Prostate gland (tissue), 2 donors: ENCODE measurements at regions not wholly inside any gene's neighbourhood (a gene's known extent, or its start where the extent isn't known, plus 50 kb on each side); places are given as distances from the start of the nearest gene placed in this dataset.
"Not testable (repeated sequence)": the region's sequence is repeated elsewhere in the genome, so short reads cannot be mapped to it uniquely, and the experiment has no call there.

Source experiments
- DNase-seq: peaks from one replicate; pipeline ENCODE4 v3.0.0-alpha.2; 2019; ENCODE audit warnings: low spot score
- H3K27ac ChIP-seq, 2 donors: fragments of 200-600 bp; sonication (generic); 2 replicates each; pipeline ENCODE4 v1.5.1; 2017 to 2019
- H3K27me3 ChIP-seq: fragments of 200-600 bp; sonication (generic); replicated peaks from 2 replicates; pipeline ENCODE4 v1.5.1; 2019; ENCODE audit not compliant: insufficient read depth
- H3K36me3 ChIP-seq, 2 donors: fragments of 200-600 bp; sonication (generic); 1 replicate in 1 of 2; 2 replicates in 1 of 2; pipeline versions ENCODE4 v1.5.1 to v1.8.1; 2017 to 2019
- H3K4me1 ChIP-seq: fragments of 200-600 bp; sonication (generic); replicated peaks from 2 replicates; pipeline ENCODE4 v1.5.1; 2019
- H3K4me3 ChIP-seq, 2 donors: fragments of 200-600 bp; sonication (generic); 2 replicates each; pipeline ENCODE4 v1.5.1; 2017 to 2019
- H3K9me3 ChIP-seq: fragments of 200-600 bp; sonication (generic); 2 replicates; pipeline ENCODE4 v1.5.1; 2017
- POLR2A ChIP-seq: fragments of 450-650 bp; IDR thresholded peaks from one replicate; pipeline ENCODE4 v1.6.1; 2016; ENCODE audit warnings: antibody characterized with exemption, mild to moderate bottlenecking
- POLR2AphosphoS5 ChIP-seq: sonication (generic); formaldehyde crosslinking; IDR thresholded peaks from one replicate; pipeline ENCODE4 v1.6.1; 2017; ENCODE audit warnings: antibody characterized with exemption
- WGBS: methylation state at CpG from one replicate; pipeline ENCODE4 v1.1.5; 2018; 5-methylcytosine and 5-hydroxymethylcytosine counted together
- intact Hi-C: fragments of 100-400 bp; cut with DNase I; formaldehyde crosslinking; loops from one replicate; pipeline ENCODE4 v1.14.2; 2022
- TF ChIP-seq, protein P1 (sequence below), 4 experiments: fragments of 200-600 bp in 2 of 4; fragments of 450-650 bp in 2 of 4; sonication (generic) in 2 of 4; IDR thresholded peaks; 1 replicate in 3 of 4; 2 replicates in 1 of 4; pipeline ENCODE4 v1.5.1; 2016 to 2019; ENCODE audit warnings: antibody characterized with exemption in 4 of 4, mild to moderate bottlenecking in 2 of 4, moderate library complexity in 2 of 4

DNA sequence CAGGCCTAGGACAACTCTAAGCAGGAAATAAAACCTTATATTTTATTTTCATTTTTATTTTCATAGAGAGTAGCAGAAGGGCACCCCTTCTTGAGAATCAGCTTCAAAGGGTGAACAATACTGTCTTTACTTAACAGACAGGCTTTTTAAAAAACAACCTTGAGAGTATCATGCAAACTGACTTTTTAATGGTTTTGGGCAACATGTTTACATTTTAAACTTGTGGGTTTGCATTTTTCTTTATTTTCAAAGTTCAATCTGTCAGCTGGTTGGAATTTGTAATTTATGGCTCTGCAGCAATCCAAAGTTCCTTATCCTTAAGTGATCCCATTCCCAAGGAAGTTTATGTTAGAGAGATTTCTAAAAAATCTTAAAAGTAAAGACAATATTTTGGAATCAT lies 392.3 kb upstream of the ADAMTS5 start:
- no peak overlapping the region for H3K27ac ChIP-seq
- no peaks in the 10 kb centered on the region for H3K27me3 ChIP-seq
- H3K4me3 ChIP-seq = no peak overlapping the region
- DNase-seq = no peak
- H3K9me3 ChIP-seq = no peaks in the 10 kb centered on the region
- intact Hi-C loops = no loop called here
- no peaks in the 10 kb centered on the region for H3K36me3 ChIP-seq
- H3K4me1 ChIP-seq = no peaks in the 10 kb centered on the region
- TF ChIP-seq, protein P1, sequence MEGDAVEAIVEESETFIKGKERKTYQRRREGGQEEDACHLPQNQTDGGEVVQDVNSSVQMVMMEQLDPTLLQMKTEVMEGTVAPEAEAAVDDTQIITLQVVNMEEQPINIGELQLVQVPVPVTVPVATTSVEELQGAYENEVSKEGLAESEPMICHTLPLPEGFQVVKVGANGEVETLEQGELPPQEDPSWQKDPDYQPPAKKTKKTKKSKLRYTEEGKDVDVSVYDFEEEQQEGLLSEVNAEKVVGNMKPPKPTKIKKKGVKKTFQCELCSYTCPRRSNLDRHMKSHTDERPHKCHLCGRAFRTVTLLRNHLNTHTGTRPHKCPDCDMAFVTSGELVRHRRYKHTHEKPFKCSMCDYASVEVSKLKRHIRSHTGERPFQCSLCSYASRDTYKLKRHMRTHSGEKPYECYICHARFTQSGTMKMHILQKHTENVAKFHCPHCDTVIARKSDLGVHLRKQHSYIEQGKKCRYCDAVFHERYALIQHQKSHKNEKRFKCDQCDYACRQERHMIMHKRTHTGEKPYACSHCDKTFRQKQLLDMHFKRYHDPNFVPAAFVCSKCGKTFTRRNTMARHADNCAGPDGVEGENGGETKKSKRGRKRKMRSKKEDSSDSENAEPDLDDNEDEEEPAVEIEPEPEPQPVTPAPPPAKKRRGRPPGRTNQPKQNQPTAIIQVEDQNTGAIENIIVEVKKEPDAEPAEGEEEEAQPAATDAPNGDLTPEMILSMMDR (IDR thresholded peaks at IDR 0.05) = no peak
- TF ChIP-seq POLR2A = no peak
- TF ChIP-seq POLR2AphosphoS5 = no peak

DNA sequence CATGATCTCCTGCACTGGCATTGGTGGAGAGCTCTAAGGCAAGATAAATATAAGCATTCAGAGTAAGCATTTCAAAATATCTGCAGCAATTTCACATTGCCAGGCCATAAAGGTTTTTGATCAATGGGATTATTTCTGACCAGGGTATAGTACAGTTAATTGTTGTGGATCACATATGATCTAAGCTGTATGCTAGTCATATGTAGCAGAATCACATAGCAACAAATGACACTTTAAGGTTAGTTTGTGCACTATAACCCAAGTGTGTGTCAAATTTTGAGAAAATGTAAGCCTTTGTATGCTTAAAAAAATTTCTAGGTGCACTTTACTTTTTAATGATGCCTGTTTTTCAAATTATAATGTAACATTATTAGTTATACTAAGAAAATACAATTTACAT lies 386.0 kb upstream of the ADAMTS5 start:
- DNase-seq = no peak
- intact Hi-C loops = no loop called here
- Histone ChIP-seq H3K36me3 (no peaks in the 10 kb centered on the region), H3K4me1 (no peaks in the 10 kb centered on the region), H3K4me3 (no peak overlapping the region), H3K27me3 (no peaks in the 10 kb centered on the region), H3K9me3 (no peaks in the 10 kb centered on the region), H3K27ac (no peak overlapping the region)
- no peak for TF ChIP-seq POLR2A
- TF ChIP-seq, protein P1 (IDR thresholded peaks at IDR 0.05) = no peak
- no peak for TF ChIP-seq POLR2AphosphoS5

DNA sequence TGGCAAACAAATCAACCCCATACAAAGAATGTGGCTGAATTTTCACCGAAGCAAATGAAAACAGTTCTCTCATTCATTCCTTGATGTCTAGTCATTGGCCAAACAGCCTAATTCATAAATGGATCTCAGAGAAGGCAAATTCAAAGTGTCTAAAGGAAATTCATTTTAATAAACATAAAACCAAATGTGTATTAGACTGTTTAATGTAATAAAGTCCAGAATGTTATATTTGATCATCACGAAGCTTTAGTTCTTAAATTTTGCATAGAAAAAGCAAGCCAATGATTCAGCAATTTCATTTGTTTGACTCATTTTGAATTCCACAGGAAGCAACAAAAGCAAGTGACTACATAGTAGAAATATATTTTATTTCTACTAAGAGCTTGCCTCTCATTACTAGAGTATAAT lies 379.2 kb upstream of the ADAMTS5 start:
- intact Hi-C loops = no loop called here
- H3K4me3 ChIP-seq = no peak overlapping the region
- H3K36me3 ChIP-seq = no peaks in the 10 kb centered on the region
- no peaks in the 10 kb centered on the region for H3K9me3 ChIP-seq
- H3K27me3 ChIP-seq = no peaks in the 10 kb centered on the region
- H3K4me1 ChIP-seq = no peaks in the 10 kb centered on the region
- DNase-seq = no peak
- TF ChIP-seq POLR2AphosphoS5 = no peak
- TF ChIP-seq, protein P1 (IDR thresholded peaks at IDR 0.05) = no peak
- no peak for TF ChIP-seq POLR2A
- no peak overlapping the region for H3K27ac ChIP-seq
- WGBS = 85% methylated on average over 2 of the region's 2 CpGs

DNA sequence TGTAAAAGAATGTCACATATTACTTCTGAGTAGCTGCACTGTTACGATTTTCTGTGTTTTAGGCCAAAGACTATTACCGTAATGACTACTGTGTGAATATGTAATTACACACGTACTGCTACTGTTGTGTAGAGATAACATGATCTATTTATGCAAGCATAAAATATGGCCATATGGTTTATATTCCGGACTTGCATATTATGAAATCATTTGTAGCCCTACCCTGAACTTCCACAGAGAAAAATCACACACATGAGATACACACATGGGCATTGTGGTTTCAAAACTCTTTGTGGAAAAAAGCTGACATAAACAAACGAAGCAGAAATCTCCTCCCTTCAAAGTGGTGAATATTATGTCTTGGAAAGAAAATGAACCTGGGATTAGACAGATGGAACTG lies 373.0 kb upstream of the ADAMTS5 start:
- WGBS = 77% methylated on average over 5 of the region's 5 CpGs
- no peaks in the 10 kb centered on the region for H3K9me3 ChIP-seq
- H3K27me3 ChIP-seq = no peaks in the 10 kb centered on the region
- TF ChIP-seq, protein P1 (IDR thresholded peaks at IDR 0.05) = no peak
- TF ChIP-seq POLR2AphosphoS5 (no peak), POLR2A (no peak)
- no peak overlapping the region for H3K27ac ChIP-seq
- DNase-seq = no peak
- intact Hi-C loops = no loop called here
- no peak overlapping the region for H3K4me3 ChIP-seq
- H3K36me3 ChIP-seq = no peaks in the 10 kb centered on the region
- H3K4me1 ChIP-seq = no peaks in the 10 kb centered on the region

DNA sequence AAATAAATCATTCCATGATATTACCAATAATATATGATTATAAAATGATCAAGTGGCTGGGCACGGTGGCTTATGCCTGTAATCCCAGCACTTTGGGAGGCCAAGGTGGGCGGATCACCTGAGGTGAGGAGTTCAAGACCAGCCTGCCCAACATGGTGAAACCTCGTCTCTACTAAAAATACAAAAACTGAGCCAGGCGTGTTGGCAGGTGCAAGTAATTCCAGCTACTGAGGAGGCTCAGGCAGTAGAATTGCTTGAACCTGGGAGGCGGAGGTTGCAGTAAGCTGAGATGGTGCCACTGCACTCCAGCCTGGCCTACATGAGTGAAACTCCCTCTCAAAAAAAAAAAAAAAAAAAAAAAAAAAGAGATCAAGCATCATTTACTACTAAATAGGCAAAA lies 371.1 kb upstream of the ADAMTS5 start:
- H3K4me1 ChIP-seq, H3K27ac ChIP-seq, H3K36me3 ChIP-seq, H3K27me3 ChIP-seq, DNase-seq, intact Hi-C loops, H3K4me3 ChIP-seq, H3K9me3 ChIP-seq: not testable (repeated sequence)
- WGBS = 88% methylated on average over 5 of the region's 5 CpGs

DNA sequence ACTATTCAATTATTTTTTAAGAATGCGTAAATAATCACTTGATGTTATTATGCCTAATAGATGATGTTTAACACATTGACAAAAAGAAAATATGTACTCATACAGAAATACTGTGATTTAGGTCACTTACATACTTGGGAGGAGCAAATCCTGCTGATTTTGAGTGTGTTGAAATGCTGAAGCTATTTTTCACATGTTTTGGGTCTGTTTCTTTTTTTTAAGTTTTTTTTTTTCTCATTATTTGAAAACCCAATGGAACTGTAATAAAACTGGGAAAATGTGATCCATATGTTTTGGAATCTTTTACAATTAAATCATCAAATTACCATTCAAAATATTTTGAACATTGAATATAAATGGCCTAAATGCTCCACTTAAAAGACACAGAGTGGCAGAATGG lies 366.2 kb upstream of the ADAMTS5 start:
- Histone ChIP-seq H3K4me3 (no peak overlapping the region), H3K9me3 (no peaks in the 10 kb centered on the region), H3K4me1 (no peaks in the 10 kb centered on the region), H3K27me3 (no peaks in the 10 kb centered on the region), H3K36me3 (no peaks in the 10 kb centered on the region), H3K27ac (no peak overlapping the region)
- intact Hi-C loops = no loop called here
- no peak for DNase-seq
- 100% methylated on average over 1 of the region's 1 CpG for WGBS
- no peak for TF ChIP-seq POLR2AphosphoS5
- TF ChIP-seq, protein P1 (IDR thresholded peaks at IDR 0.05) = no peak
- TF ChIP-seq POLR2A = no peak
